Stimulated activated CD8-positive, alpha-beta memory T cell treated with anti-CD3 and anti-CD28 coated beads, Interleukin-7, amount 100 ng/mL, for 24 hours (primary cell): ENCODE measurements at regions not wholly inside any gene's neighbourhood (a gene's known extent, or its start where the extent isn't known, plus 50 kb on each side); places are given as distances from the start of the nearest gene placed in this dataset.
"Not testable (repeated sequence)": the region's sequence is repeated elsewhere in the genome, so short reads cannot be mapped to it uniquely, and the experiment has no call there.

ENCODE experiments used
- DNase-seq: peaks from one replicate; pipeline ENCODE4 v3.0.0-alpha.2; 2020; ENCODE audit warnings: low read depth

DNA sequence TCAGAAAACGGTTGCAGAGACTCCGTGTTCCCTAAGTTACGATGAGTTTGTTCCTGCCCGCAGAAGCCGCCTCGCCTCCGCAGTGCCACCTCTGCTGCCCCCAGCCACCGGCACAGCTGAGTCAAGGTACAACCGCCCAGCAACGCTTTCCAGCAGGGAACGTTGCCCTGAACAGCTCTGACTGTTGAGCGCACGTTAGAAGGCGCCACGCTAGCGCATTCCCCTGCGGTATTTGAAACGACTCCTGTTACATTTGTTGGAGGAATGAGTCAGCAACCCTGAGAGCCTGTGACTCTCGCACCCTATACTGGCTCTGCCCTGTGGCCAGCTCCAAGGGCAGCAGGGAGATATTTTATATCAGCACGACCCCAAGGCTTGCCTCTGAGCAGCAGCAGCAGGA lies 302.8 kb downstream of the TEX29 start:
- no peak for DNase-seq

- DNase-seq, result no peak
Measured at GRCh38 chr13:111623743-111624505, 303.5 kb downstream of the TEX29 start.

DNA sequence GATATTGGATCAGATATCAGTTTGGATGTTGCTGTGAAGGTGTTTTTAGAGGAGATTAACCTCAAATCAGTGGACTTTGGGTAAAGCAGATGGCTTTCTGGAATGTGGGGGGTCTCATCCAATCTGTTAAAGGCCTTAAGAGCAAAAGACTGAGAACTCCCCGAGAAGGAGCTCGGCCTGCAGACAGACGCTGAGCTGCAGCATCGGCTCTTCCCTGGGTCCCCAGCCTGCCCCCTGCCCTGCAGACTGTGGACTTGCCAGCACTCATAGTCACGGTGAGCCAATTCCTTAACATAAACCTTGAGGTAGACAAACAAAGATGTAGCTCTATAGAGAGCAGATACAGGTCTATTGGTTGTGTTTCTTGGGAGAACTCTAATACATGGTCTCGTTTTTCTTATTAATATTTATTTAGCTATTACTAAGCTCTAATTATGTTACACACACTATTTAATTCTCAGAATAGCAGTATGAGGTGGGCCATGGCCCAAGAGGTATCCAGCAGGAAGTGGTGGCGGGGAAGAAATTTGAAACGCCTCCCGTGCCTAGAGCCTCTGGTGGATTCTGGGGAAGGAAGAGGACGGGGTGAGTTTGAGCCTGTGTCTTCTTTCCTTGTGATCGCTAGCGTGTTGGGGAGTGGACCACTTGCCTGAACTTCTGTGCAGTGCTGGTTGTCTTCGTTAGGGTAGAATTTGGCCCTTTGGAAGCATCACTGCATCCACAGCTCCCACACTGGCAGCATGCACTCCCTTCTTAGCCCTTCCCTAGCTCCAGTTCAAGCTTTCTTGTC lies 305.3 kb downstream of the TEX29 start:
- no peak for DNase-seq

GRCh38 chr13:111626371-111627305 lies 306.2 kb downstream of the TEX29 start:
- no peak for DNase-seq

DNA sequence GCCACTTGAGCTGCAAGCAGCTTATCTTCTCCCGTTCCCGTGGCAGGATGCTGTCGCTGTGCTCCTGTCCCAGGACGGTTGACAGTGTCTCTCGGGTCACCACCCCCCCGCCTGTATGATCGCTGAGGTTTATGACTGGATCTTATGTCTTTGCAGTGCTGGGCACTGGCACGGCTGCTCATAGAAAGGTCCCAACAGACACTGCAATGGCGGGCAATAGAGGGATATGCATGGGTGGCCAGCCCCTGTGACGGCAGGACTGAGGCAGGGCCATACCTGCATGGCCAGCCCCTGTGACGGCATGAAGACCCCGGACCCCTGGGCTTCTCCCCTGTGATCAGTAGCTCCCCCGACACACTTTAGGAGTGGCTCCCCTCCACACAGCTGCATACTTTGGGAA lies 307.2 kb downstream of the TEX29 start:
- no peak for DNase-seq

GRCh38 chr13:111629016-111629415 lies 308.6 kb downstream of the TEX29 start:
- no peak for DNase-seq

DNA sequence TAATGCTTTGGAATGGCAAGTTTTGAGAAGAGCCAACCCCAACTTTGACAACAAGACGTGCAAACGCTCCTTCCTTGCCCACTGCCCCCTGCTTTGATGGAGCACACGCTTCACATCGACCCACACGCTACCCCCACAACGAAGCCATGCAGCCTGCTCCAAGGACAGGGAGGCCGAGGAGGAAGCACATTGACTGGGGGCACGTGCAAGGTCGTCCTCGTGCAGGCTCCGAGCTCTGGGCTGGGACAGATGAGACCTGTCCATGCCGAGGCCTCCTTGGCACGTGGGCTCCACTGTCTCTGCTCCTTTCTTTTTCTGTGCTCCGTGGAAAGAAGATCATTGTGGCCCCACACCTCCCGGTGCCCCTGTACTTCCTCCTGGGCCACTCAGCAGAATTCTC lies 309.0 kb downstream of the TEX29 start:
- no peak for DNase-seq

- DNase-seq, result no peak
Measured at GRCh38 chr13:111629926-111630325, 309.5 kb downstream of the TEX29 start.

GRCh38 chr13:111630406-111630805 lies 310.0 kb downstream of the TEX29 start:
- DNase-seq, result no peak

DNA sequence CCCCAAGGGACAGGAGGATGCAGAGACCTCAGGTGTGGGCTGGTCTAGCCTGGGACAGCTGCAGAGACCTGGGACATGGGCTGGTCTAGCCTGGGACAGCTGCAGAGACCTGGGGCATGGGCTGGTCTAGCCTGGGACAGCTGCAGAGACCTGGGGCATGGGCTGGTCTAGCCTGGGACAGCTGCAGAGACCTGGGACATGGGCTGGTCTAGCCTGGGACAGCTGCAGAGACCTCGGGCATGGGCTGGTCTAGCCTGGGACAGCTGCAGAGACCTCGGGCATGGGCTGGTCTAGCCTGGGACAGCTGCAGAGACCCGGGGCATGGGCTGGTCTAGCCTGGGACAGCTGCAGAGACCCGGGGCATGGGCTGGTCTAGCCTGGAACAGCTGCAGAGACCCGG lies 310.8 kb downstream of the TEX29 start:
- not testable (repeated sequence) for DNase-seq

GRCh38 chr13:111632906-111633305 lies 312.5 kb downstream of the TEX29 start:
- no peak for DNase-seq

- no peak for DNase-seq
Measured at GRCh38 chr13:111633401-111633800, 313.0 kb downstream of the TEX29 start.

- DNase-seq, result no peak
Measured at GRCh38 chr13:111634410-111634809, 314.0 kb downstream of the TEX29 start.

- no peak for DNase-seq
Measured at GRCh38 chr13:111636271-111636670, 315.8 kb downstream of the TEX29 start.

DNA sequence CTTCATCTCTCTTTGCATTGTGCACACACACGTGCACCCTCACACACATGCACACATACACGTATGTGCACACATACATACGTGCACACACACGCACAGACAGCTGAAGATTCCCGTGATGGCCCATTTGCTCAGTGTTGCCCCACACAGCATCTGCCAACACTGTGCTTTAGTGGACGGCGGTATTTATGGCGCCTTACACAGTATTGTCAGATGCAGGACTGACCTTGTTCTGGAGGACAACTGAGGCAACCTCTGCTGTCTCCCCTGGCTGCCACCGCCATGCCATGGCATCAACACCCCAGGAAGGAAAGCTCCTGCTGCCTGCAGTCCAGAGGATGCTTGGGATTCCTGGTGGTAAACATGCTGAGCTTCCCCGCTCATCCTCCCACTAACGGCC lies 316.4 kb downstream of the TEX29 start:
- no peak for DNase-seq

- DNase-seq, result no peak
Measured at GRCh38 chr13:111637365-111637764, 316.9 kb downstream of the TEX29 start.

DNA sequence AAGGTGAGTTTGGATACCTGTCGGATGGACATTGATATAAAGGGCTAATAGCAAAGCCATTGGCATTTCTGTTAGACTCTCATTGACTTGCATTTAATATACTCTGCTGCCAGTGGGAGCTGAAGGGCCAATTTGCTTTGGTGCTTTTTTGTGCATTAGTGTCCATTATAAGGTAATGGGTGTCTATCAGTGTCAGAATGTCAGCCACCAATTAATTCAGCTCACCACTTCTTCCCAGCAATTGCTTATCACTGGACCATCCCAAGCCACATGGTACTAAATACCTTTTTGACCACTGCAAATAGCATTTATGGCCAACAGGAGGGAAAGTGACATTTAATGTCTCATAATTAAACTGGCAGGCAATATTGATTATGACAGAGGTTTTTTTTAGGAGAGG lies 317.8 kb downstream of the TEX29 start:
- no peak for DNase-seq

DNA sequence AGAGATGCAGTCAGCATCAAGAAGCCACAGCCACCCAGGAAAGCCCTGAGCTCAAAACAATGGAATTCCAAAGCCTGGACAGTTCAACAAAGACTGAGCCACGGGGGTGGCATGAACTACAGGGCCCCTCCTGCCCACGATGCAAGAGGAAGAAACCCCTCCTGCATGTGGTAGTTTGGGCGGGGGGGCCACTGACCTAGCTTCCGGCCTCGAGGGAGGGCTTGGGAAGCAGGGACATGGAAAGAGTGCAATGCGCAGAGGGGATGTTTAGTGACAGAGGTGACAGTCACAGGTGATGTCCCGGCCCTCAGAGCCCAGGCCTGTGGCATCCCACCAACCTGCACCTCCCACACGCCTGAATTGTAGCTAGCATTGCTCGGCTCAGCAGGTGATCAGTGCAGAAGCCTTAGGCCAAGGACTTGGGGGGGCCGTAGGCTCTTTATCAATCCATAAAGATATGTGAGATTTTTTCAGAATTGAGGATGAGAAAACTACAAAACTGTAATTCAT lies 318.8 kb downstream of the TEX29 start:
- no peak for DNase-seq

- no peak for DNase-seq
Measured at GRCh38 chr13:111640006-111640405, 319.6 kb downstream of the TEX29 start.

- DNase-seq, result no peak
Measured at GRCh38 chr13:111640476-111640875, 320.0 kb downstream of the TEX29 start.

GRCh38 chr13:111642156-111642767 lies 321.8 kb downstream of the TEX29 start:
- DNase-seq, result no peak

DNA sequence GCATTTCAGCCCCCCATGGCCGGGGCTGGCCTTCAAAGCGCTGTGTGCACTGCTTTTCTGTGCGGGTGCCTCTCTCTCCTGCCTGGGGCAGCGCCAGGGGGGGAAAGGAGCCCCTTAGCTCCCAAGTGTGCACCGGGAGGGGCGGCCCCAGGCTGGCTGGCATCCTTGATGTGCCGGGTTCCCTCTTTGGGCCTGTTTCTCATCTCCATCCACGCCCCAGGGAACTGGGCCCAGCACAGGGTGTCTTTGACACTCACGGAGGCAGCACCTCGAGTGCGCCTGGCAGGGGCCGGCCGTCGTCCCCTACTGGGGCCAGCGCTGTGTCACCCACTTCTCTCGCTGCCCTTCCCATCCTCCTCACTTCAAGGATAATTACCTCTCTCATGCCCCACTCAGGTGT lies 324.3 kb downstream of the TEX29 start:
- no peak for DNase-seq
